ENCODE measurements at regions not wholly inside any gene's neighbourhood (a gene's known extent, or its start where the extent isn't known, plus 50 kb on each side); places are given as distances from the start of the nearest gene placed in this dataset.

GRCh38 chr13:105336706-105337576 is 1198.5 kb downstream of the EFNB2 start:
- no peak for DNase-seq

GRCh38 chr13:105334211-105334610 is 1201.3 kb downstream of the EFNB2 start:
- no peak for DNase-seq

- DNase-seq: no peak
Observed at GRCh38 chr13:105333416-105333815, 1202.0 kb downstream of the EFNB2 start.

- DNase-seq: no peak
Observed at GRCh38 chr13:105329359-105329758, 1206.1 kb downstream of the EFNB2 start.

- DNase-seq: no peak
Observed at GRCh38 chr13:105328212-105328611, 1207.2 kb downstream of the EFNB2 start.

GRCh38 chr13:105327581-105328126 is 1207.8 kb downstream of the EFNB2 start:
- DNase-seq: peak; percentile 9

- no peak for DNase-seq
Observed at GRCh38 chr13:105319875-105320274, 1215.6 kb downstream of the EFNB2 start.

- DNase-seq: no peak
Observed at GRCh38 chr13:105316731-105317130, 1218.7 kb downstream of the EFNB2 start.

- no peak for DNase-seq
Observed at GRCh38 chr13:105312906-105313305, 1222.6 kb downstream of the EFNB2 start.

- DNase-seq: no peak
Observed at GRCh38 chr13:105311094-105311493, 1224.4 kb downstream of the EFNB2 start.

- DNase-seq: no peak
Observed at GRCh38 chr13:105307776-105308175, 1227.7 kb downstream of the EFNB2 start.

- no peak for DNase-seq
Observed at GRCh38 chr13:105297839-105298238, 1237.6 kb downstream of the EFNB2 start.

- no peak for DNase-seq
Observed at GRCh38 chr13:105291987-105292386, 1243.5 kb downstream of the EFNB2 start.

- DNase-seq: no peak
Observed at GRCh38 chr13:105290596-105290995, 1244.9 kb downstream of the EFNB2 start.

GRCh38 chr13:105285526-105285925 is 1249.9 kb downstream of the EFNB2 start:
- no peak for DNase-seq

- no peak for DNase-seq
Observed at GRCh38 chr13:105282406-105283285, 1252.8 kb downstream of the EFNB2 start.

GRCh38 chr13:105278943-105279381 is 1256.5 kb downstream of the EFNB2 start:
- DNase-seq: peak; percentile 47

GRCh38 chr13:105276571-105276970 is 1258.9 kb downstream of the EFNB2 start:
- DNase-seq: no peak

GRCh38 chr13:105273665-105274222 is 1261.7 kb downstream of the EFNB2 start:
- no peak for DNase-seq

GRCh38 chr13:105272660-105273631 is 1262.5 kb downstream of the EFNB2 start:
- DNase-seq: no peak

- no peak for DNase-seq
Observed at GRCh38 chr13:105266615-105267014, 1268.8 kb downstream of the EFNB2 start.

- no peak for DNase-seq
Observed at GRCh38 chr13:105262579-105262978, 1272.9 kb downstream of the EFNB2 start.

Measured in DMS153 (cell line).